ENCODE measurements at regions not wholly inside any gene's neighbourhood (a gene's known extent, or its start where the extent isn't known, plus 50 kb on each side); places are given as distances from the start of the nearest gene placed in this dataset.
"Not testable (repeated sequence)": the region's sequence is repeated elsewhere in the genome, so short reads cannot be mapped to it uniquely, and the experiment has no call there.

GRCh38 chr6:27106382-27106781, 141.1 kb upstream of the PRSS16 start:
- no peak for DNase-seq (ENCODE audit: low read depth)

GRCh38 chr6:27111743-27112142, 135.8 kb upstream of the PRSS16 start:
- no peak for DNase-seq (ENCODE audit: low read depth)

GRCh38 chr6:27112974-27113373, 134.5 kb upstream of the PRSS16 start:
- DNase-seq (ENCODE audit: low read depth), result no peak

- no peak for DNase-seq (ENCODE audit: low read depth)
Measured at GRCh38 chr6:27119329-27119728, 128.2 kb upstream of the PRSS16 start.

GRCh38 chr6:27119761-27120160, 127.7 kb upstream of the PRSS16 start:
- DNase-seq (ENCODE audit: low read depth), result no peak

- DNase-seq (ENCODE audit: low read depth), result no peak
Measured at GRCh38 chr6:27121640-27122039, 125.9 kb upstream of the PRSS16 start.

GRCh38 chr6:27124252-27124657, 123.2 kb upstream of the PRSS16 start:
- no peak for DNase-seq (ENCODE audit: low read depth)

GRCh38 chr6:27126046-27126814, 121.3 kb upstream of the PRSS16 start:
- DNase-seq (ENCODE audit: low read depth), result no peak

GRCh38 chr6:27126815-27127537, 120.5 kb upstream of the PRSS16 start:
- peak; percentile 90 for DNase-seq (ENCODE audit: low read depth)

GRCh38 chr6:27127874-27128273, 119.6 kb upstream of the PRSS16 start:
- not testable (repeated sequence) for DNase-seq (ENCODE audit: low read depth)

- no peak for DNase-seq (ENCODE audit: low read depth)
Measured at GRCh38 chr6:27128311-27129094, 119.0 kb upstream of the PRSS16 start.

- DNase-seq (ENCODE audit: low read depth), result no peak
Measured at GRCh38 chr6:27129095-27129815, 118.2 kb upstream of the PRSS16 start.

- no peak for DNase-seq (ENCODE audit: low read depth)
Measured at GRCh38 chr6:27129917-27130316, 117.6 kb upstream of the PRSS16 start.

GRCh38 chr6:27130668-27131428, 116.7 kb upstream of the PRSS16 start:
- no peak for DNase-seq (ENCODE audit: low read depth)

- DNase-seq (ENCODE audit: low read depth), result not testable (repeated sequence)
Measured at GRCh38 chr6:27132282-27132531, 115.3 kb upstream of the PRSS16 start.

GRCh38 chr6:27132532-27133280, 114.8 kb upstream of the PRSS16 start:
- DNase-seq (ENCODE audit: low read depth), result peak; percentile 100

GRCh38 chr6:27133281-27134227, 113.9 kb upstream of the PRSS16 start:
- DNase-seq (ENCODE audit: low read depth), result no peak

GRCh38 chr6:27135087-27135657, 112.3 kb upstream of the PRSS16 start:
- no peak for DNase-seq (ENCODE audit: low read depth)

GRCh38 chr6:27136077-27136644, 111.3 kb upstream of the PRSS16 start:
- DNase-seq (ENCODE audit: low read depth), result no peak
